ENCODE measurements at regions not wholly inside any gene's neighbourhood (a gene's known extent, or its start where the extent isn't known, plus 50 kb on each side); places are given as distances from the start of the nearest gene placed in this dataset.

DNA sequence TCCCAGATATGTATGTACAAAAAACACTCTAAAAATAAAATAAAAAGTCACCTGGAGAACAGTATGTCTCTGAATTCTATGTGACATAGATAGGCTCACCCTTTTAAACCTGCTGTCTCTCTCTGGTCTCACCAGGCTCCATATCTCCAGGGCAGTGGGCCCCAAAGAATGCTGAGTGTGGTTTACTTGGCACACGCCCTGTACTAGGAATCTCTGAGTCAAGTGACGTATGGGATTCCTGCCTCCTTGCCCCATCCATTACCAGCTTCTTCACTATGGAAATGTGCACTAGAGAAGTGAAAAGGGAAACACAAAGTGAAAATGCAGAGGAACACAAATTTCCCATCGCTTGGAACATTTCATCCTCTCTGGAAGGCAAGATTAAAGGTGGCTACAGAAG, 722.2 kb upstream of the TENM4 start:
- no peak for DNase-seq

DNA sequence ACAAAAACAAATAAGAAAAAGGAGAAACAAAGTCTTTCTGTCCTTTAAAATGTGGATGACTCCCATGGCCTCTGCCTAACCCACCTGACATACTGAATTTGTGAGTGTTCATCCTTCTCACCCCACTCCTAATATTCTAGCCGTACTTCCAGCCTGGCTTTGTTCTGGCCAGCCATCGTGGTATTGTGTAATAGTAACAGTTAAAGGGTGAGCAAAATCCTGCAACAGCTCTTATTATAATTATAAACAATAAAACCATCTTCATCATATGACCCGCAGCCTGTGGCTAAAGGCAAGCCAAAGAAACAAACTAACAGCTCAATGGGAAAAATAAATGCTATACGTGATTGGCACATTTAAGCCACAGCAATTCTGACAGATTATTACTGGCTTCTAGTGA, 721.6 kb upstream of the TENM4 start:
- no peak for DNase-seq

DNA sequence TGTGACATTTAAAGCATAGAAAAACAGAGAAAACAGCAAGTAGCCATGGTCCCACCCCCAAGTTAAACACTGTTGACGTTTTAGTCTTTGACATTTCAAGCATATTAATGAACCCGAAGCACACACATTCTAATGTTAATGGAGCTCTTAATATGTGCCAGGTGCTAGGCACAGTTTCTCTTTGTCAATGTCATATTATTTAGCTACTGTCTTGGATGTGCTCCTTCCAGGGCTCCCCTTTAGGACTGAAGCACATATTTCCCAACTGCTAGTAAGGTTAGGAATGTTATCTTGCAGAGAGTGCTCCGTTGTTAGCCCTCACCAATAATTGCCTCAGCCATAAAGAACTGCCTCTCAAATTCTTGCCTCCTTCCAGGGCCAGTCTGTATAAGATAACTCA, 716.6 kb upstream of the TENM4 start:
- no peak for DNase-seq

DNA sequence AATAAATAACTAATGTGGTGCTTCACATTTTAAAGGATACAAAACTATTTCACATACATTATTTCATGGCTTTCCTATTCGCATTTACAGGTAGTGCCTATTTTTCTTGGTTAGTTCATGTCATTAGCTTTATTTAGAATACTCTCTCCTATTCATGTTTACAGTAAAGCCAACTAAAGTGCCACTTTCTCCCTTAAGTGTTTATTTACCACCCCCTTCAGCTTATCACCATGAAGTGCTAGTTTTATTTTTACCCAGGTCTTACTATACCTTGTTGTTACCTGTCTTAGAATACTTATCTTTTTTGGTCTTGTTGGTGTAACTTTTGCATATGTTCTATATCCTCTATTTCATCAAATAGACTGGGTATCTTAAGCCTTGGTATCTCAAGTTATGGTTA, 715.2 kb upstream of the TENM4 start:
- DNase-seq: no peak

DNA sequence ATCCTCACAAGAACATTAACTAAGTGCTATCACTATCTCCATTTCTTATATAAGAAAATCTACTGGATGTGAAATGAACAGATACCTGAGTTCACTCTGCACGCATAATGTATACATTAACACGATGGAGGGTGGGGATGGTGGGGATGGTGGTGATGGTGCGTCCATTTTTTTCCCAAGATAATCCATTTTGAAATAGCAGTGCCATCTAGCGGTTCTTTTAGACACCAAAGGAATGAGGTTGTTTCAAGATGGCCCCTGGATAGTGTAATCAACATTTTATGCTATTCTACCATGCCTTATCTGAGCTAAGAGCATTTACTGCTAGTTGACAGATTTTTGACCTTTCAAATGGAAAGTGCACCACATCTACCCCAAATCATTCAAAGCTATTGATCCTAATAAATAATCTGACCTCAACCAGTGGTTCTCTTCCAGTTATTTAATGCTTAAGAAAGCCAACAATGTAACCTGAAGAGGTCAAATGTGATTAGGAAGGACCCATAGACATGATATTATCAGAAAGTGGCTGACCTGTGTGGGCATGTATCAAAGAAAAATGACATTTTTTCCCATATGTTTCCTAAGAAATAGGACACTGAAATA, 714.7 kb upstream of the TENM4 start:
- no peak for DNase-seq

GRCh38 chr11:80146232-80146631, 705.4 kb upstream of the TENM4 start:
- DNase-seq: no peak

- DNase-seq: no peak
These were observed 704.2 kb upstream of the TENM4 start for GRCh38 chr11:80144897-80145594.

GRCh38 chr11:80136991-80137390, 696.2 kb upstream of the TENM4 start:
- DNase-seq: no peak

DNA sequence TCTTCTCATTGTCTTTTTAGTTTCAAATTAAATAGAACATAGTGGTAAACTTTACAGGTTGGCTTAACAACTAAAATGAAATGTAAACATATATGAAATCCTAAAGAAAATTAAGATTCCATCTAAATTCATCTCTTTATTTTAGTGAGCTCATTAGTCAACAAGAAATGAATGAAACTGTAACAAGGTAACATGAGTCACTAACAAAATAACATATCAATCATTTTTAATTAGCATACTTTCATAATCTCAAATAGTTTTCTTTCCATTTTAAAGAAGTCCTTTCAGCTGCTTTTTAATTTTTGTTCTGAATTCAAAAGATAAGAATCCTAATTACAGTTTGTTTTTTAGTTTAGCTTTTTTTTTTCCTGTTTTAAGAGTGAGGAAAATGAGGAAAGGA, 688.6 kb upstream of the TENM4 start:
- no peak for DNase-seq

GRCh38 chr11:80122211-80122610, 681.4 kb upstream of the TENM4 start:
- no peak for DNase-seq

GRCh38 chr11:80118073-80118472, 677.2 kb upstream of the TENM4 start:
- no peak for DNase-seq

- no peak for DNase-seq
These were observed 676.0 kb upstream of the TENM4 start for GRCh38 chr11:80116796-80117195.

- no peak for DNase-seq
These were observed 668.8 kb upstream of the TENM4 start for GRCh38 chr11:80109652-80110051.

GRCh38 chr11:80109031-80109430, 668.2 kb upstream of the TENM4 start:
- no peak for DNase-seq

DNA sequence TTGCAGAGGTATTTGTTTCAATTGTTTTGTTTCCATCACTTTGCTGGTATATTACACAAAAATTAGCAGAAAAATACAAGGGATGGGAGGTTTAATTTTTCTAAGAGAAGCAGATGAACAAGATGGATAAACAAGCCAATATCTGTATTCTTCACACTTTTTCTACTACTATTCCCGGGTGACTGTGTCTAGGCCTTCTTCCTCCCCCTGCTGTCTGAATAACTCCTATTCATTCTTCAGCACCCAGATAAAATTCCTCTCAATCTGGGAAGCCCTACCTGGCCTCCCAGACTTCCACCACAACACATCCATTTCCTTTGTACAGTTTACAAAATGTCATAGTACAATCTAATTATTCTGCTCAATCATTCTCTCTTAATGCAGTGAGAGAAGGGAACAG, 666.6 kb upstream of the TENM4 start:
- DNase-seq: no peak

- DNase-seq: no peak
These were observed 663.4 kb upstream of the TENM4 start for GRCh38 chr11:80104191-80104590.

GRCh38 chr11:80103142-80103859, 662.5 kb upstream of the TENM4 start:
- no peak for DNase-seq

DNA sequence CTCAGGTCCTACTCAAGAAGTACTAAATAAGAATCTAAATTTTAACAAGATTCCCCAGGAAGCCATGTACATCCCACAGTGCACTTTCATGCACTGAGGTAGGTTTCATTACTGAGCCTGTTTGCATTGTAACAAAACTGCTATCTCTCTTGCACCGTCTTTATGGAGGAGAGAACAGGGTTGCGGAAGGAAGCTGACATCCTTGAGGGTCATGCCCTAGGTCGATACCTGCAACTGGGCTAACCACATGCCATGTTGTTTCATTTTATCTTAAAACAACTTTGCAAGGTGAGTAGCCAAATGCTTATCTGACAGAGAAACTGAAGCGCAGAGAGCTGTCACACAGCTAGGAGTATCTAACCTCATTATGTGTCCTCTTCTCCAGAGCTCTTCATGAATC, 656.3 kb upstream of the TENM4 start:
- no peak for DNase-seq

- DNase-seq: no peak
These were observed 655.9 kb upstream of the TENM4 start for GRCh38 chr11:80096736-80097135.

- DNase-seq: no peak
These were observed 645.7 kb upstream of the TENM4 start for GRCh38 chr11:80086496-80087055.

DNA sequence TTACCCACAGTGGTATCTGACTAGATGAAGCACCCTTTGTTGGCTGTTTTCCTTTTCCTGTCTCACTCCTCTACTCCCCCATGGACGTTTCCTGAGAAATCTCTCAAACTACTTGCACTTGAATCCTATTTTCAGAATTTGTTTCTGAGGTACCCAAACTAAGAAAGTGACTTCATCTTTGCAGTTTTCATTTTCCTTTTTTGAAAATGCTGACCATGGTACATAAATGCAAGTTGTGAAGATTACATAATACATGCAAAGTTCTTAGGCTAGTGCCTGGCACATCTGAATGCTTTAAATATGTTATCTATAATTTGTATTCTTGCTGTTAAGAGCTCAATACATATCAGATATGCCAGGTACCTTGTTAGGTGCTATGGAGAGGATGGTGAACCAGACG, 644.7 kb upstream of the TENM4 start:
- DNase-seq: no peak

DNA sequence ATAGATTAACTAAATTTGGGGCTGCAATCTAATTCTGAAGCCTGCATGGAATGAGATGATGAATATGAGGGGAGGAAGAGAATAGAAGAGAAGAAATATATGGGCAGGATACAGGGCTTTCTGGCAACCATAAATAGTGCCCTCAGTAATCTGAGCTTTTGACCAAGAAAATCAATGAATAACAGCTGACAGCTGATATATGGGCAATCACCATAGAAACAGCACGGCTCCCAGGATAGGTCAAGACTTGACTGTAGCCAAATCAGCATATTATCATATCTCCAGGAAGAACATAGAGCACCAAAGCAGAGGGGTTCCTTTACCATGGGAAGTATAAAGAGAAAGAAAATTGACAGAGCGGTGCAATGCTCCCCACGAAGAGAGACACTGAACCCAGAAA, 643.8 kb upstream of the TENM4 start:
- DNase-seq: no peak

GRCh38 chr11:80083531-80083951, 642.7 kb upstream of the TENM4 start:
- DNase-seq: no peak

GRCh38 chr11:80082406-80082805, 641.6 kb upstream of the TENM4 start:
- DNase-seq: no peak
